ENCODE measurements at regions not wholly inside any gene's neighbourhood (a gene's known extent, or its start where the extent isn't known, plus 50 kb on each side); places are given as distances from the start of the nearest gene placed in this dataset.
"Not testable (repeated sequence)": the region's sequence is repeated elsewhere in the genome, so short reads cannot be mapped to it uniquely, and the experiment has no call there.

GRCh38 chr1:178666891-178667290 is 58.2 kb upstream of the RALGPS2 start:
- TF ChIP-seq CTCF (IDR thresholded peaks at IDR 0.05; ENCODE audit: low read length); EZH2 (IDR thresholded peaks at IDR 0.05; ENCODE audit: borderline replicate concordance, low read length): not testable (repeated sequence)
